ENCODE measurements at regions not wholly inside any gene's neighbourhood (a gene's known extent, or its start where the extent isn't known, plus 50 kb on each side); places are given as distances from the start of the nearest gene placed in this dataset.

GRCh38 chr18:70523792-70524182, 234.9 kb downstream of the SOCS6 start:
- TF ChIP-seq GATA2 (IDR thresholded peaks at IDR 0.05; ENCODE audit: low read depth, low read length) (no peak), GATA3 (IDR thresholded peaks at IDR 0.05; ENCODE audit: low read depth, low read length) (no peak)
